OCI-LY7 (cell line): ENCODE measurements at regions not wholly inside any gene's neighbourhood (a gene's known extent, or its start where the extent isn't known, plus 50 kb on each side); places are given as distances from the start of the nearest gene placed in this dataset.

Source experiments
- CTCF ChIP-seq: fragments of 200-600 bp; sonication (generic); conservative IDR thresholded peaks from 2 replicates; pipeline ENCODE4 v1.5.1; 2014; ENCODE audit warnings: mild to moderate bottlenecking, antibody characterized with exemption, low read length, moderate library complexity, mixed read lengths
- EZH2phosphoT487 ChIP-seq: fragments of 200-600 bp; sonication (generic); IDR thresholded peaks from 2 replicates; pipeline ENCODE4 v1.6.1; 2018; ENCODE audit warnings: low read depth, borderline replicate concordance, mild to moderate bottlenecking, mixed run types, antibody characterized with exemption, low read length, moderate library complexity, mixed read lengths

- TF ChIP-seq CTCF (no peak), EZH2phosphoT487 (no peak)
Observed at GRCh38 chr2:125405816-125406215, 1250.1 kb upstream of the GYPC start.
